Gastrocnemius medialis (tissue), 4 donors: ENCODE measurements at regions not wholly inside any gene's neighbourhood (a gene's known extent, or its start where the extent isn't known, plus 50 kb on each side); places are given as distances from the start of the nearest gene placed in this dataset.

Experiments used
- POLR2A ChIP-seq, 2 donors: fragments of 450-650 bp; IDR thresholded peaks; one replicate each; pipeline ENCODE4 v1.6.1; 2017; ENCODE audit warnings: antibody characterized with exemption in 2 of 2, mild to moderate bottlenecking in 2 of 2, moderate library complexity in 2 of 2
- TF ChIP-seq, protein P1 (sequence below), 5 experiments: fragments of 450-650 bp in 3 of 5; fragments of 200-600 bp in 2 of 5; sonication (generic) in 2 of 5; IDR thresholded peaks in 4 of 5; conservative IDR thresholded peaks in 1 of 5; 1 replicate in 4 of 5; 2 replicates in 1 of 5; pipeline ENCODE4 v1.5.1; 2016 to 2019; ENCODE audit warnings: antibody characterized with exemption in 5 of 5, mild to moderate bottlenecking in 3 of 5, moderate library complexity in 3 of 5

DNA sequence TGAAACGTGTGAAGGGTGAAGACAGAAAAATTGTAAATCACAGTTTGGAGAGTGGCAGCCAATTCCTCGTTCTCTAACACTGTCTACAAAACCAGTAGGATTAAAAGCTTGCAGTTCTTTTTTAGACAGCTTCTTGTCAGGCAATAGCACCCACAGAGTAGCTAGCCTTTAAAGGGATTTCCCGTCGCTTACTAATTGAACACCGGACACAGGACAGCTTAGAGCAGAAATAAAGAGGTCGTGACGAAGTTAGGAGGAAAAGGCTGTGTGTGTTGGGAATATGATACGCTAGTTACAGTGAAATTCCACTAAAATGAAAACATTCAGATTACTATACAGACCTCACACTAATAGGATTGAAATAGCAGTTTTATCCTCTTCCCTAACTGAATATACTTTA lies 149.1 kb upstream of the FLRT2 start:
- TF ChIP-seq, protein P1, sequence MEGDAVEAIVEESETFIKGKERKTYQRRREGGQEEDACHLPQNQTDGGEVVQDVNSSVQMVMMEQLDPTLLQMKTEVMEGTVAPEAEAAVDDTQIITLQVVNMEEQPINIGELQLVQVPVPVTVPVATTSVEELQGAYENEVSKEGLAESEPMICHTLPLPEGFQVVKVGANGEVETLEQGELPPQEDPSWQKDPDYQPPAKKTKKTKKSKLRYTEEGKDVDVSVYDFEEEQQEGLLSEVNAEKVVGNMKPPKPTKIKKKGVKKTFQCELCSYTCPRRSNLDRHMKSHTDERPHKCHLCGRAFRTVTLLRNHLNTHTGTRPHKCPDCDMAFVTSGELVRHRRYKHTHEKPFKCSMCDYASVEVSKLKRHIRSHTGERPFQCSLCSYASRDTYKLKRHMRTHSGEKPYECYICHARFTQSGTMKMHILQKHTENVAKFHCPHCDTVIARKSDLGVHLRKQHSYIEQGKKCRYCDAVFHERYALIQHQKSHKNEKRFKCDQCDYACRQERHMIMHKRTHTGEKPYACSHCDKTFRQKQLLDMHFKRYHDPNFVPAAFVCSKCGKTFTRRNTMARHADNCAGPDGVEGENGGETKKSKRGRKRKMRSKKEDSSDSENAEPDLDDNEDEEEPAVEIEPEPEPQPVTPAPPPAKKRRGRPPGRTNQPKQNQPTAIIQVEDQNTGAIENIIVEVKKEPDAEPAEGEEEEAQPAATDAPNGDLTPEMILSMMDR (IDR thresholded peaks at IDR 0.05 in 4 of 5, conservative IDR thresholded peaks at IDR 0.05 in 1 of 5) = no peak
- no peak for TF ChIP-seq POLR2A (IDR thresholded peaks at IDR 0.05)
